HG03432 (cell line): ENCODE measurements at regions not wholly inside any gene's neighbourhood (a gene's known extent, or its start where the extent isn't known, plus 50 kb on each side); places are given as distances from the start of the nearest gene placed in this dataset.

Experiments
- ATAC-seq: cut with Tn5 transposase; IDR thresholded peaks from one replicate; pipeline ENCODE4 v1.9.1; 2021; ENCODE audit warnings: mild to moderate bottlenecking, moderate library complexity; ENCODE audit not compliant: unreplicated experiment

DNA sequence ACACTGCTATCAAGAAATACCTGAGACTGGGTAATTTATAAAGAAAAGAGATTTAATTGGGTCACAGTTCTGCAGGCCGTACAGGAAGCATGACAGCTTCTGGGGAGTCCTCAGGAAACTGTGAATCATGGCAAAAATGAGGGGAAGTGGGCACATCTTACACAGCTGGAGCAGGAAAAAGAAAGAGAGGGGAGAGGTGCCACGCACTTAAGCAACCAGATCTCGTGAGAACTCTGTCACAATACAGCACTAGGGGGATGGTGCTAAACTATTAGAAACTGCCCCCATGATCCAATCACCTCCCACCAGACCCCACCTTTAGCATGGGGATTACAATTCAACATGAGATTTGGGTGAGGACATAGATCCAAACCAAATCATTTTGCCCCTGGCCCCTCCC, 105.5 kb upstream of the CPLX2 start:
- no peak for ATAC-seq

DNA sequence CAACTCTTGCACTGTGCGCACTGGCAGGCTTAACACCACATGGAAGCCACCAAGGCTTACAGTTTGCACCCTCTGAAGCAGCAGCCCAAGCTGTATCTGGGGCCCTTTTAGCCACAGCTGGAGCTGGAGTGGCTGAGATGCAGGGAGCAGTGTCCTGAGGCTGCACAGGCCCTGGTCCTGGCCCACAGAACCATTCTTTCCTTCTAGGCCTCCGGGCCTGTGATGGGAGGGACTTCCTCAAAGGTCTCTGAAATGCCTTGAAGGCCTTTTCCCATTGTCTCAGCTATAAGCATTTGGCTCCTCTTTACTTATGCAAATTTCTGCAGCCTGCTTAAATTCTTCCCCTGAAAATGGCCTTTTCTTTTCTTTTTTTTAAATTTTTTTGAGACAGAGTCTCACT, 104.4 kb upstream of the CPLX2 start:
- ATAC-seq = no peak

DNA sequence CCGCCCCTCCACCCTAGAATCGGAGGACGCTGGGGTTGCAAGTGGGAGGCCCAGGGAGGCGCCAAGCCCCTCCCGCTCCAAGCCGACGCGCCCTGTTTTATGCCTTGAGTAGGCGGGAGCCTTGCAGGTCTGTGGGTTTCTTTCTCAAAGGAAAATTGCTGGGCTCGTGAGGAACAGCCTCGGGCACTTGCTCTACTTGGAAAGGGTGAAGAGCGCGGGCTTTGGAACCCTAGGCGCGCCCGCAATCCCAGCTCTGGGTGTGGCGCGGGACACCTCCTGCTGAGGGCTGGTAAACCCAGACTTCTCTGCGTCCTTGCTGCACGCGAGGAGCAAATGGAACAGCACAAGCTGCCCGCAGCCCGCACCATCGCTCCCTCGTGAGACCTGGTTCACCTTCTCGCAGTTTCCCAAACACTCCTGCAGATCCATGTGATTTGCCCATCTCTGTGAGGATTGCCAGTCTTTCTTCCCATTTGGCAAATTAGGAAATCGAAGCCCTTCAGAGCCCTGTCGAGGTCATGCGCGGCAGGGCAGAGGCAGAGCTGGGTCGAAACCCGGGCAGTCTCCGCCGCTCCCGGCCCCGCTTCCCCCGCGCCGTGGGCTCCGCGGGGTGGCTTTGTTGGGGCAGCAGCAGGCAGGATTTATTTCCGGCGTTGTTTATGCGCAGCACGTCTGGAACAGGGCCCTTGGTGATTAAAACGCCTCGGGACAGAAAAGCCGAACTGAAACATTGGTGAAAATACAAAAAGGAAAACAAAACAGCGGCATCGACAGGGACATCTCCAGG, 98.4 kb upstream of the CPLX2 start:
- no peak for ATAC-seq

DNA sequence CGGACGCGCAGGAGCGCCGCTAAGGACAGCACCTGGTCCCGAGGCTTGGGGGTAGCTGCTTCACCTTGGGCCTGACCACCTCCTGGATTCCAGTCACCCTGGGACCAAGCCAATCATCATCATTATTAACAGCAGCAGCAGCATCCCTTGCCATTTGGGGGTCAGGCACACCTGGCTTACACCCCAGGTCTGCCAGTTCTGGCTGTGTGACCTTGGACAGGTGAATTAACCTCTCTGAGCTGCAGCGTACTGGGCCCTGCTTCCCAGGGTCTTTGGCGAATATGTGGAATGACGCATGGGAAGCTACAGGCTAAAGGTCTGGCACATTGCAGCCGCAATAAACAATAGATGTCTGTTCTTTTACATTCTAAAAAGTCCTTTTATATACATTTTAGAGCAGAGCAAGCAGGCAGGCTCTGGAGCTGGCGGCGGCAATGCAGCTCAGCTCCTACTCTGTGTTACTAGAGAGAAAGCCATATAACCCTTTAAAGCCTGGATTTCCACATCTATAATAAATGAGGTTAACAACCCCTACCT, 97.8 kb upstream of the CPLX2 start:
- ATAC-seq = no peak

DNA sequence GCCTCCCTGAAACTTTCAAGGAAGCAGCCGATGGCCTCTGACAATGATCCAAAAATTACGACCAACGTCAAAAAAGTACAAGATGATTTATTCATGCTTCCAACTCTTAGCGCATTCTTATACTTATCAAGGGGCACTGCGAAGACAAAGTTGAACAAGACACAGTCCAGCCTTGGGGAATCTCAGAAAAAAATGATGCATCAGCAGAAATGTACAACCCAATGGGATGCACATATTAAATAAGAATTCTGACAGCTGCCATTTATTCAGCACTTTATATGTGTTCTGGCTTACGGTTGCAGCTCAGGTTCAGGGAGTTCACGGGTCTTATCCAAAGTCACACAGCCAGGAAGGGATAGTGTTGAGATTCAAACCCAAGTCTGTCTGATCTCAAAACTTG, 96.0 kb upstream of the CPLX2 start:
- no peak for ATAC-seq

DNA sequence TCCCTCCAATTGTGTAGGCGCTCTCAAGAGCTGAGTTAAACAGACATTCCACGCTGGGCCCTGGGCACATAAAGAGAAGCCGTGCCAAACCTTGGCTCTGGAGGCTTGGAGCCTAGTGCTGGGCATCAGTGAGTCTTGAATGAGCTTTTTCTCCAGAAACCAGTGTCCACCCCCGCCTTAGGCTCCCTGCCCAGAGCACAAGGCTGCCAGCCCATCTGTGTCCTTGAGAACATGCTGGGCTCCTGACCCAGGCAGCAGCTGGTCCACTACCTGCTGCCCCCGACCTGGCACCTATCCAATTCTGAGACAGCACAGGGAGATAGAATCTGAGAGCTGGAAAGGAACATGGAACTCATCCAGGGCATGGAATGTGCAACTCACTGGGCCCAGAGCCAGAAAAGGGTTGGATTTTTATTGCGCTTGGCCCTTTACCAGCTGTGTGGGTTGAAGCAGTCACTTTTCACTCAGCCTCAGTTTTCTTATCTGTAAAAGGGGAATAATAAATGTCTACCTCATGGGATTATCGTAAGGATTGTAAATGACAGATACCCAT, 92.4 kb upstream of the CPLX2 start:
- no peak for ATAC-seq

DNA sequence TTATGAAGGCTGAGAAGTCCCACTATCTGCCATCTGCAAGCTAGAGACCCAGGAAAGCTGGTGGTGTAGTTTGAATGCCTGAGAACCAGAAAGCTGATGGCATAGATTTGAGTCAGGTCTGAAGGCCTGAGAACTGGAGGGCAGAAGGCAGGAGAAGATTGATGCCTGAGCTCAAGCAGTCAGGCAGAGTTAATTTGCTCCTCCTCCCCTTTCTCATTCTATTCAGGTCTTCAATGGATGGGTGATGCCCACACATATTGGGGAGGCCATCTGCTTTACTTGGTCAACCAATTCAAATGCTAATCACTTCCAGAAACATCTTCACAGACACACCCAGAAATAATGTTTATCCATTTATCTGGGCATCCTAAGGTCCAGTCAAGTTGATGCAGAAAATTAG, 87.6 kb upstream of the CPLX2 start:
- no peak for ATAC-seq

DNA sequence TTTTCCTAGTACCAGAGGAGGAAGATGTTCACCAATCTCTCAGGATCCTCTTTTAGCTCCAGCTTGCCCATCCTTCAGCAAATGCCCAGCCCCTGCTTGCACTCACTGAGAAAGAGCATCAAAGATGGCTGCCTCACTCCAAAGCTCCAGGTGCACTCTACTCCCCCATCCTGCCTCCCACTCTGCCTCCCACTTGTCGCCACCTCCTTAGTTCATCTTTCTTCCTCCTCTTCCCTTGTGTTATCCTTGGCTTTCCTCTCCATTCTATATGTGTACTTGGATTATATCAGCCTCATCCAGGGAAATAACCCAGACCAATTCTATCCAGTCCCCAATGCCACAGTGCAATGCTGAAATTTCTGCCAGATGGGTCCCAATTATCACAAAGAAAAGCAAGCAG, 87.1 kb upstream of the CPLX2 start:
- ATAC-seq = no peak

DNA sequence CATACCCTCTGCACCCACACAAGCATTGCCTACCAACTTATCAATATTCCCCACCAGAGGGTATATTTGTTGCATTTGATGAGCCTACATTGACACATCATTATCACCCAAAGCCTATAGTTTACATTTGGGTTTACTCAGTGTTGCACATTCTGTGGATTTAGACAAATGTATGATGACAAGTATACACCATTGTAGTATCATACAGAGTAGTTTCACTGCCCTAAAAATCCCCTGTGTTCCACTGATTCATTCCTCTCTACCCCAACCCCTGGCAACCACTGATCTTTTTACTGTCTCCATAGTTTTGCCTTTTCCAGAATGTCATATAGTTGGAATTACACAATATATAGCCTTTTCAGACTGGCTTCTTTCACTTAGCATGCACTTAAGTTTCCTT, 85.7 kb upstream of the CPLX2 start:
- no peak for ATAC-seq

DNA sequence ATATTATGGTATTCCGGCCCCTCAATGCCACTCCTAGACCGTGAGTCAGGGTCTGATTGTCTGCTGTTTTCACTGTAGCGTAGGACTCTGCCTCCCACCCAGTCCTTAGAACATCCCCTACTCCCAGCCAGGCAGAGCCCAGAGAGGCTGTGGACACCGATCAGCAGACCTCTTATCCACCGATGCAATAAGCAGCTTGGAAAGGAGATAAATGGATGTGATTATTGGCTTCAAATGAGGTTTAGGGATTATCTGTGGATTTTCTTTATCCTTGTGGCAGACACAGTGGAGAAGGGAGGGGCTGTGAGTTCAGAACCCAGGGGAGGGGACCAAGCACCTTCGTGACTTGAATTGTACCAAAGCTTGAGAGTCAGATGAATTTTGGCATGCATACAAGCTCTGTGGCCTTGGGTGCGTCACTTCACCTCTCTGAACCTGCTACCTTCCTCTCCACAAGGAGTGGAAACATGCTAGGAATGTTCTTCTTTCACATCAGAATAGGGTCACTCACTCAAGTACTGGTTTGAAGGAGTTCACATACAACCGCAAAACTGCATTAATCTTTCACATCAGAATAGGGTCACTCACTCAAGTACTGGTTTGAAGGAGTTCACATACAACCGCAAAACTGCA, 83.1 kb upstream of the CPLX2 start:
- ATAC-seq = no peak

DNA sequence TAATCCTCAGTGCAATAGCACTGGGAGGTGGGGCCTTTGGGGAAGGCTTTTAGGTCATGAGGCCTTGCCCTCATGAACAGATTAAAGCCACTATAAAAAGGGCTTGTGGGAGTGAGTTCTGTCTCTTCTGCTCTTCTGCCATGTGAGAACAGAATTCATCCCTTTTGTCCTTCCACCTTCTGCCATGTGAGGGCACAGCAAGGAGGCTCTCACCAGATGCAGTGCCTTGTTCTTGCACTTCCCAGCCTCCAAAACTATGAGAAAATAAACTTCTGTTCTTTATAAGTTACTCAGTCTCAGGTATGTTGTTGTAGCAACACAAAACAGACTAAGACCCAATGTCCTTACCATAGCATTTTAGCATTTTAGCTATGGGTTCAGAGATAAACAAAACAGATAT, 81.7 kb upstream of the CPLX2 start:
- no peak for ATAC-seq

DNA sequence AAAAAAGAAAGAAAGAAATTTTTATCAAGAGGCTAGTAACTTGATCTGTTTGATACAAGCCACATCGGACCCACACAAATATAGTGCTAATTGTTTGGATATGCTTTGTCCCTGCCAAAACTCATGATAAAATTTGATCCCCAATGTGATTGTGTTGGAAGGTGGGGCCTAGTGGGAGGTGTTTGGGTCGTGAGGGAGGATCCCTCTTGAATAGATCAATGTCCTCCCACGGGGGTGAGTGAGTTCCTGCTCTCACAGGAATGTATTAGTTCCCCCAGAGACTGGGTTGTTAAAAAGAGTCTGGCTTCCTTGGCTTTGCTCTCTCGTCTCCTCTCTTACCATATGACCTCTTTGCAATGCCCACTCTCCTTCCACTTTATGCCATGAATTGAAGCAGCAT, 80.6 kb upstream of the CPLX2 start:
- no peak for ATAC-seq

DNA sequence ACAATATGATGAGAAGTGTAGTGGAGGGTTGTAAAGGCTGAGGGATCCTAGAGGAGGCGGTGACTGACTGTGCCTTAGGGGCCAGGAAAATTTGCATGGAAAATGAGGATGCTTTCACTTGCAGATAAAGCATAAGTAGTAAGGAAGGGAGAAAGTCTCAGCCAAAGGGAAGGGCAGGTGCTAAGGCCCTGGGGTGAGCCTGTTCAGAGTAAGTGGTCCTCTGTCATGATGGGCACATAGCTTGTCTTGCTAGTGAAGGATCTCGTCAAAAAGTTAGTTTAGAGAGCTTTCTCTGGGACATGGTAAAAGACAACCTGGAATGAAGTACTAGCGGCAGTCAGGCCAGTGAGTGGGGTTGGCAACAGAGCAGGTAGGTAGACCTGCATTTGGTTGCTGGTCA, 75.4 kb upstream of the CPLX2 start:
- no peak for ATAC-seq

DNA sequence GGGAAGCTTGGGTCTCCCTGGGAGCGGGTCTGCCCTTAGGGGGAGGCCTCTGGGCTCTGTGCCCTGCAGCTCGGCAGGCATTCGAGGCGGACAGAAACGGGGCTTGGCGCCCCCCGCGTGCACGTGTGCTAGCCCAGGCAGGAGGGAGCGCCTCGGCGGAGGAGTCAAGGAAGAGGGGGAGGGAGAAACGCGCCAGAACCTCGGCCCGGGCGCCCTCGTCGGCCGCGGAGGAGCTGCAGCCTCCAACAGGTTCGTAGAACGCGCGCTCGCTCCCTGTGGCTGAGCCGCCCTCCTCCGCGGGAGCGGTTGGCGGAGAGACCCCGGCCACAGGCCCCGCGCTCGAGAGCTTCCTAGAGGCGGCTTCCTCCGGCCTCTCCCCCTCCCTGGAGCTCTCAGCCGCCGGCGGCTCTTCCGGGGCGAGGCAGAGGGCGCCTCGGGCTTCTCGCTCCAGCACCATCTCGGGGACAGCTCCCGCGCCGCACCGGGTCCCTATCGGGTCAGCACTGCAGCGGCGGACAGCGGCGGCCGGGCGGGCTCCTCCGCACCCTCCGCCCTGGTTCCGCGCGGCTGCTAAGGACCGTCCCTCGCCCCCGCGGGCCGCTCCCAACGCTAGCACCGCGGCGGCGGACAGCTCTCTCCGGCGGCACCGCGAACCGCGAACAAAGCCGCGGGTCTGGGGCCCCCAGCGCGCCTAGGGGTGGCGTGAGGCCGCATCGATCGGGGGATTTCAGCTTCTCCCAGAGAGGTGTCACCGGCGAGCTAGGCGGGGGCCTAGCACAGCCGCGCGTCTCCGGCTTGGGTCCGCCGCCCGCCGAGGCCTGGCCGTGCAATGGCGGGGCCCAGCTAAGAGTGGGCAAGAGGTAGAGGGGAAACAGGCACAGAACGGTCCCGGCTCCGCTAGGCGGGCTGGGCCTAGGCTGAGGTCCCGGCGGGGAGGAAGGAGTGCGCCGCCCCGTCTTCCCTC, 74.6 kb upstream of the CPLX2 start:
- peak; percentile 90 for ATAC-seq

DNA sequence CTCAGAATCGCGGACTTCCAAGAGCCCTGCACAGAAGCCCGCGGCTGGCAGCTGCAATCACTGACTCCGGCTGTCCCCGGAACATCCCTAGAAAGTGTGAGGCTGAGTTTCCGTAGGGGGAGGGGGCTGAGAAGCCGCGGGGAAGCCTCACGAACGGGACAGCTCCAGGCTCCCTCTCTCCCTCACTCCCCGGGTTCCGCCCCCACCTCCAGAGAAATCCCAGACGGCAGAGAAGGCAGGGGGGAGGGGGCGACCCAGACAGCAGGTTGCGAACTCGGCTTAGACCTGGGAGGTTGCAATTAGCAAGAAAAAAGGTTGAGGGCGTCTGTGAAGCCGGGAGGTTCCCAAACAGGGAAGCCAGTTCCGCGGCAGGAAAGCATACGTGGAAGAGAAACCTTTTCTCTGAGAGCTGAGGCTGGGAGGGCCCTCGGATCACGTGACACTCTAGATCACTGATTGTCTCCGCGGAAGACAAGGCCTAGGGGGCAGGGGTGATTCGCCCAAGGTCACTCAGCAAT, 73.8 kb upstream of the CPLX2 start:
- no peak for ATAC-seq

DNA sequence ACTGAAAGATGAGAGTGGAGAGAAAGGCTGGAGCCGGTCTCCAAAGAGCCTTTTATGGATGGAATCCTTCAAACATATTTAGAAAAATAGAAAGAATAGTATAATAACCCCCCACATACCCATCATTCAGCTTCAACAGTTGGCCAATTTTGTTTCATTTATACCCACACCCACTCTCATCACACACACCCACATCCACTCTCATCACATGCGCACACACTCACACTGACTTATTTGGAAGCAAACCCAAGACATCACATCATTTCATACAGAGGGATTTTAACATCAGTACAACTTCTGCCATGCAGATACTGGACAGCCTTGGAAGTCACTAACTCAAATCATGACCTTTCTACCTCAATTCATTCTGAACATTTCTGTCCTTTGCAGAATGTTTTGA, 72.8 kb upstream of the CPLX2 start:
- ATAC-seq = no peak

DNA sequence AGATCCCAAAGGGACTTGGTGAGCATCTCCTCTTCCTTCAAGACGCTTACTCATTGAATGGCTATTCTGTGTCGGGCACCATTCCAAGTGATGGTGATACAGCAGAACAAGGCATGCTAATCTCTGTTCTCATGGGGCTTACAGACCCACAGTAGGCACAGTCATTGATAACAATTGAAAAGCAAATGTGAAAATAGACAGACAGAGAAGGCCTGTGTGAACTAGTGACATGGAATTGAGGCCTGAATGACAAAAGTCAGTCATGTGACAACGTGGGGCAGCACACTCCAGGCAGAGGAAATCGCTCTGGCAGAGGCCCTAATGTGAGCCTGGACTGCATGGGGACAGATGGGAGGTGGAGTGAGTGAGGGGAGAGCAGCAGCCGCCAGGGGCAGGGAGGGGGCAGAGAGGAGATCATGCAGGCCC, 70.7 kb upstream of the CPLX2 start:
- ATAC-seq = no peak

DNA sequence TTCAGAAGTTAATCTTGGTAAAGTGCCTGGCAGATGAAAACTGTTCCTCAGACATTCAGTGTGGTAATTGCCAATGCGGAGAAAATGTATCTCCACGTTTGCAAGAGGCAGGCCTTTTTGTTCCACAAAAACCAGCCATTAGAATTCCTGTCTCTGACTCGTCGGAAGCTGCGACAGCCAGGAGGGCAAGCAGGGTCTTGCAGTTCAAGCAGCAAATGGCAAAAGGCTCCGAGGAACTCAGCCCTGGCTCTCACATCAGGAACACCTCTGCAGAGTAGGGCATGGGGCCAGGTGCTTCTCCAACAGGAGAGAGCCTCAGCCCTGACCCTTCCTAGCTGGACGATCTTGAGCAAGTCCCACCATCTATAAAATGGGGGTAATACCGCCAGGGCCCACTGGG, 69.0 kb upstream of the CPLX2 start:
- ATAC-seq = no peak

DNA sequence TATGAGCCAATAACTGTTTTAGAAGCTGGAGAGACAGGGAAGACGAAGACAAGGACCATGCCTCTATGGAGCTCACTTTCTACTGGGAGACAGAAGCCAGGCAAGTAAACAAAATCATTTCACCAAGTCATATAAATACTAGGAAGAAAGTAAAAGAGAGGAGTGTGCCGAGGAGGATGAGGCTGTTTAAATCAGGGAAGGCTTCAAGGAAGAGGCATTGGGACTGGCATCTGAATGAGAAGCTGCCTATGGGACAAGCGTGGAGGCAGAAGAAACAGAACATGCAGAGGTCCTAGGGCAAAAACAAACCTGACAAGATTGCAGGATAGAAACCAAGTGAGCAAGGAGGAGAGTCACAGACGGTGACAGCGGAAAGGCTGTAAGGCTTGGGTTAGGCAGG, 68.1 kb upstream of the CPLX2 start:
- no peak for ATAC-seq

DNA sequence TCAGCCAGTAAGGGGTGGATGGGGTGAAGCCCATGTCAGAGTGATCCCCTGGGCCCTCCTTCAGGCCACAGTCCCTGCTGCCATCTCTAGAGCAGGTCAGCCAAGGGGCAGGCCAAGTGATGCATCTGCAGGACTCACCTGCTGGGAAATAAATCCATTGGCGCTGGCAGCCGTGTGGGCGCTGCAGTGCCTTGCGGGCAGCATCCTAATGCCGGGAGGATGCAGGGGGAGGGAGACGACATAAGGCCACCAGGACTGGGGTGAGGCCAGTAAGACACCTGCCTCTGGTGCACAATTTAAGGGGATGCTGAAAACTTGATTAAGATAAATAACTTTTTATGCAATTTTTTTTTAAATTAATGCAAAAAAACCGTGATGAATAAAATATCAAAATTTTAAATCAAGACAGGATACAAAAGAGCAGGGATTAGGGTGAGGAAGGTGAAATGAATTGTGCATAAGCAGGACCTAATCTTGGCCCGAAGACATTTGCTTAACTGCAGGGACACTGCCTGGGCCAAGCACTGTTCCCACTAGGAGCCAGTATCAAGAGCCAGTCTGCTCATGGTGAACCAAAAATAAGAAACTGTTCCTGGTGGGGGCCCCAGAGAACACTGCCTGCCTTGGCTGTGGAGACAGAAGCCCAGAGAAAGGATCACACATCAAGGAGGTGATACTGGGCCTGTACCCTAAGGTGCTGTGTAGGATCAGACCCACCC, 67.5 kb upstream of the CPLX2 start:
- no peak for ATAC-seq
